ENCODE measurements at regions not wholly inside any gene's neighbourhood (a gene's known extent, or its start where the extent isn't known, plus 50 kb on each side); places are given as distances from the start of the nearest gene placed in this dataset.

DNA sequence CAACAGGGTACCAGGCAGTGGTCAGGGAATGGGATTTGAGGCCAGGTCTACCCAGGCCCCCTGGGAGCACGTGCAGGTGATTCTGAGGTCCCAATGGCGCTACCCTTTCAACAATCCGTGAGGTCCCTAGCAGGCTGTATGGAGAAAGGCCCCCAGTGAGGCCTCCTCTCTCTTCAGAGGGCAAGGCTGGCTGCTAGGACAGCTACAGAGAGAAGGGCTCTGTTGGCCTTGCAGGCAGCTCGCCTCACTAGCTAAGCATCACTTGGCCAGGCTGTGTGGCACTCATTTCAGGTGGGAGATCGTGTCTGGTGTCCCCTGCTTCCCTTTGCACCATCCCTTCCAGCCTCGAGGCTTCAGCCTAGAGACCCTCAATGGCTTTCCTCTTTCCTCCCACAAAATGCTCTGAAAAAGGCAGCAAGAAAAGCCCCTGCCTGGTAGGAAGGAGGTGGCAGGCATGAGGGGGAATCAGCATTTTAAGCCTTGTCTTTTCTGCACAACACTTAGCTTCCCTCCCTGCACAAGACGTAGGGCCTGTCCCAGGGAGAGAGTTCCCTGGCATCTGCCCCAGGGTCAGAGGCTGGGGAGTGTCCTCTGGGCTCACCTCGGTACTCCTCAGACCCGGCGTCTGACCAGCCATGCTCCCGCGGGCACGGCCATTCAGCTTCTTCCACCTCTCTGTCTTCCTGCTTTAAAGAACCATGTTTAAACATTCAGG is 111.8 kb downstream of the ASB7 start:
- no peak overlapping the region for H3K27ac ChIP-seq (replicated peaks in 1 of 4)
- no peak overlapping the region for H3K4me3 ChIP-seq
- TF ChIP-seq, protein P1, sequence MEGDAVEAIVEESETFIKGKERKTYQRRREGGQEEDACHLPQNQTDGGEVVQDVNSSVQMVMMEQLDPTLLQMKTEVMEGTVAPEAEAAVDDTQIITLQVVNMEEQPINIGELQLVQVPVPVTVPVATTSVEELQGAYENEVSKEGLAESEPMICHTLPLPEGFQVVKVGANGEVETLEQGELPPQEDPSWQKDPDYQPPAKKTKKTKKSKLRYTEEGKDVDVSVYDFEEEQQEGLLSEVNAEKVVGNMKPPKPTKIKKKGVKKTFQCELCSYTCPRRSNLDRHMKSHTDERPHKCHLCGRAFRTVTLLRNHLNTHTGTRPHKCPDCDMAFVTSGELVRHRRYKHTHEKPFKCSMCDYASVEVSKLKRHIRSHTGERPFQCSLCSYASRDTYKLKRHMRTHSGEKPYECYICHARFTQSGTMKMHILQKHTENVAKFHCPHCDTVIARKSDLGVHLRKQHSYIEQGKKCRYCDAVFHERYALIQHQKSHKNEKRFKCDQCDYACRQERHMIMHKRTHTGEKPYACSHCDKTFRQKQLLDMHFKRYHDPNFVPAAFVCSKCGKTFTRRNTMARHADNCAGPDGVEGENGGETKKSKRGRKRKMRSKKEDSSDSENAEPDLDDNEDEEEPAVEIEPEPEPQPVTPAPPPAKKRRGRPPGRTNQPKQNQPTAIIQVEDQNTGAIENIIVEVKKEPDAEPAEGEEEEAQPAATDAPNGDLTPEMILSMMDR (IDR thresholded peaks at IDR 0.05), result no peak
- no peak for TF ChIP-seq POLR2AphosphoS5 (IDR thresholded peaks at IDR 0.05)
- TF ChIP-seq POLR2A (IDR thresholded peaks at IDR 0.05; ENCODE audit: low read depth), result no peak
- no peak for TF ChIP-seq EP300 (IDR thresholded peaks at IDR 0.05)
- no peaks in the 10 kb centered on the region for H3K36me3 ChIP-seq
- intact Hi-C loops (cut with DNase I), result no loop called here
- 92% methylated on average over 13 of the region's 13 CpGs for WGBS
- H3K27me3 ChIP-seq, result no peaks in the 10 kb centered on the region
- no peaks in the 10 kb centered on the region for H3K9me3 ChIP-seq
- peaks cover 16 to 21% (median 18%) of the 10 kb centered on the region in 4 donors for H3K4me1 ChIP-seq
- DNase-seq (ENCODE audit: extremely low spot score), result no peak

DNA sequence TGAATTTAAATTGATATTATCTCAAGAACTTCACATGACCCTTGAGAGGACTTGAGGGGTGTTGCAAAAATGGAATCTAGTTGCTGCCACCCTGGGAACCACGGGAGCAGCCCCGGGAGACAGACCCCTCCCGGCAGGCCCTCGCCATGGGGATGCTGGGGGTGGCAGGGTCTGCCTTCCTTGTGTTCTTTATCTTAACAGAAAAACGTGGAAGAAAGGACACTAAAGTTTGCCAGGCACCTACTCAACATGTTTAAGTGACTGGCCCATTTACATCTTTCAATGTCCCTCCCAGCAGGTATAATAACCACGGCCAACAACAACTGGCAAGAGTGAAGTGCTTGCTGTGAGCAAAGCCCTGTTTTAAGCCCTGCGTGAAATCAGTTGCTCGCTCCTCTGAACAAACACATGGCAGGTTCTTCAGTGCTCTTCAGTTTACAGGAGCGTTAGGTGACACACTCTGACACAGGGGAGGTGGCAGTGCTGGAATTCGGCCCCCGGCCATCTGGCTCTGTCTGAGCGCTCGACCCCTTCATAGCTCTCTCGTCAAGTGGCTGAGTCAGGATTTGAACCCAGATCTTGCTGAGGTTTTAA is 112.5 kb downstream of the ASB7 start:
- no peak overlapping the region for H3K4me3 ChIP-seq
- no peaks in the 10 kb centered on the region for H3K27me3 ChIP-seq
- H3K9me3 ChIP-seq, result no peaks in the 10 kb centered on the region
- intact Hi-C loops (cut with DNase I), result no loop called here
- H3K27ac ChIP-seq (replicated peaks in 1 of 4), result no peak overlapping the region
- H3K36me3 ChIP-seq, result no peaks in the 10 kb centered on the region
- TF ChIP-seq, protein P1 (IDR thresholded peaks at IDR 0.05), result no peak
- TF ChIP-seq POLR2A (IDR thresholded peaks at IDR 0.05; ENCODE audit: low read depth), result no peak
- TF ChIP-seq EP300 (IDR thresholded peaks at IDR 0.05), result no peak
- TF ChIP-seq POLR2AphosphoS5 (IDR thresholded peaks at IDR 0.05), result no peak
- DNase-seq (ENCODE audit: extremely low spot score), result no peak
- 97% methylated on average over 14 of the region's 14 CpGs for WGBS
- peaks cover 16 to 21% (median 18%) of the 10 kb centered on the region in 4 donors for H3K4me1 ChIP-seq

DNA sequence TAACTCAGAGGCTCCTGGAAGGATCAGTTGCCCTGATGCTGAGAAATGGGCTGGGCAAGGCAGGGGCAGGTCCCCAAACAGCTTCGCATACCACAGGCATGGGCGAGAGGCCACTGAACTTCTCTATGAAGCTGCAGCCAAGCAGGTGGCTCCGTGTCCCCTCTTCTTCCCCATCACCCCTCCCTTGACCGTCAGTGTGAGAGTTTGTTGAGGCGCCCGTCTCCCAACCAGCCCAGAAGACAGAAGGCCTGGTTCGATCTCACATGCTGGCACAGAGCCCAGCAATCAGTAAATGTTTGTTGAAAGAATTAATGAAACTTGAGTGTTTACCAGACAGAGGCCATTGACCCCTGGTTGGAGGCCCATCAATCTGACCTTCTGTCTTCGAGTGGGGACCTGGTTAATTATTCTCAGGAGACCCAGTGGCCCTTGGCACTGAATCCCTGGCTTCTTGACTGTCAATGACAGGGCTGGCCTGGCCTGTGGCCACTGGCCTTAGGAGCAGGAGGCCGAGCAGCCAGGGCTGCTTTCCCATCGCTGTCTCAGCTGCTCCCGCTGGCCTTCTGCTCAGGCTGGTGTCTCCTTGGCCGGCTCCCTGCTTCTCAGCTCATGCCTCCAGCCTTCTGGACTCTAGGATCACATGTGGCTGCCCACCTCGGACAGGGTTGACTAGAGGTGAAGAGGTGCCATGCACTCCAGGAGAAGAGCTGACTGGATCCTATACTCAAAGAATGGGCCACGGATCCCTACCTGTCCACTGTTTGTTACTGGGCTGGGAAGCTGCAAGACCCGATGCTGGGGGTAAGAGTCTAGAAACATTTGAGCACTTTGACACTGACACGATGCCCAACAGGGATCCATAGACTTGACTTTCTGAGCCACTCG is 113.4 kb downstream of the ASB7 start:
- Histone ChIP-seq H3K27me3 (no peaks in the 10 kb centered on the region), H3K27ac (replicated peaks in 1 of 4) (no peak overlapping the region), H3K4me1 (peaks cover 17 to 22% (median 20%) of the 10 kb centered on the region in 4 donors), H3K9me3 (no peaks in the 10 kb centered on the region), H3K36me3 (no peaks in the 10 kb centered on the region), H3K4me3 (no peak overlapping the region)
- no peak for TF ChIP-seq POLR2AphosphoS5 (IDR thresholded peaks at IDR 0.05)
- TF ChIP-seq, protein P1 (IDR thresholded peaks at IDR 0.05), result no peak
- TF ChIP-seq EP300 (IDR thresholded peaks at IDR 0.05), result no peak
- no peak for TF ChIP-seq POLR2A (IDR thresholded peaks at IDR 0.05; ENCODE audit: low read depth)
- WGBS, result 75% methylated on average over 10 of the region's 17 CpGs
- intact Hi-C loops (cut with DNase I), result no loop called here
- DNase-seq (ENCODE audit: extremely low spot score), result no peak

GRCh38 chr15:100716456-100717085 is 114.2 kb downstream of the ASB7 start:
- no peak for DNase-seq (ENCODE audit: extremely low spot score)
- TF ChIP-seq POLR2A (IDR thresholded peaks at IDR 0.05; ENCODE audit: low read depth), result no peak
- TF ChIP-seq, protein P1 (IDR thresholded peaks at IDR 0.05), result no peak
- no peak for TF ChIP-seq EP300 (IDR thresholded peaks at IDR 0.05)
- TF ChIP-seq POLR2AphosphoS5 (IDR thresholded peaks at IDR 0.05), result no peak
- Histone ChIP-seq H3K27ac (replicated peaks in 1 of 4) (no peak overlapping the region), H3K4me1 (peaks cover 14 to 22% (median 19%) of the 10 kb centered on the region in 4 donors), H3K9me3 (no peaks in the 10 kb centered on the region), H3K4me3 (no peak overlapping the region), H3K36me3 (no peaks in the 10 kb centered on the region), H3K27me3 (no peaks in the 10 kb centered on the region)
- intact Hi-C loops (cut with DNase I), result no loop called here
- 87% methylated on average over 10 of the region's 10 CpGs for WGBS
